ENCODE measurements at regions not wholly inside any gene's neighbourhood (a gene's known extent, or its start where the extent isn't known, plus 50 kb on each side); places are given as distances from the start of the nearest gene placed in this dataset.

GRCh38 chr3:98984024-98984423 is 82.5 kb upstream of the DCBLD2 start:
- ChIA-PET CTCF (interaction anchor here (1.4 kb wide), 1 partner anchor 167 kb away, joined by 3 read pairs; no protein-coding TSS in a partner anchor), POLR2A (no interaction called here)
- peaks cover 7% of the 10 kb centered on the region for H3K27me3 Mint-ChIP-seq
- H3K9me3 Mint-ChIP-seq: no peaks in the 10 kb centered on the region
- no peaks in the 10 kb centered on the region for H3K36me3 Mint-ChIP-seq (ENCODE audit: low read depth)
- DNase-seq (no peak), ATAC-seq (no peak)
- no peak for TF ChIP-seq CTCF (IDR thresholded peaks at IDR 0.05)
- no peak overlapping the region for H3K4me3 Mint-ChIP-seq
- H3K4me1 Mint-ChIP-seq (ENCODE audit: low read depth): no peaks in the 10 kb centered on the region
- intact Hi-C loops (cut with micrococcal nuclease): no loop called here
- H3K27ac Mint-ChIP-seq: no peak overlapping the region

- intact Hi-C loops (cut with micrococcal nuclease): no loop called here
- ChIA-PET CTCF (interaction anchor here (1.2 to 2.2 kb wide), 3 partner anchors 11 to 165 kb away, joined by 3 to 5 read pairs (median 3); no protein-coding TSS in a partner anchor), POLR2A (no interaction called here)
- no peak for TF ChIP-seq CTCF (IDR thresholded peaks at IDR 0.05)
- peaks cover 7% of the 10 kb centered on the region for H3K27me3 Mint-ChIP-seq
- no peak overlapping the region for H3K4me3 Mint-ChIP-seq
- no peak for DNase-seq
- no peaks in the 10 kb centered on the region for H3K9me3 Mint-ChIP-seq
- no peaks in the 10 kb centered on the region for H3K36me3 Mint-ChIP-seq (ENCODE audit: low read depth)
- ATAC-seq: no peak
- H3K4me1 Mint-ChIP-seq (ENCODE audit: low read depth): peaks cover 3% of the 10 kb centered on the region
- no peak overlapping the region for H3K27ac Mint-ChIP-seq
Measured at GRCh38 chr3:98982351-98982750, 80.9 kb upstream of the DCBLD2 start.

- peaks cover 1% of the 10 kb centered on the region for H3K9me3 Mint-ChIP-seq
- CTCF ChIA-PET: no interaction called here
- no peak overlapping the region for H3K4me3 Mint-ChIP-seq
- ATAC-seq (no peak), DNase-seq (no peak)
- POLR2A ChIA-PET: no interaction called here
- no peak for TF ChIP-seq CTCF (IDR thresholded peaks at IDR 0.05)
- peaks cover 7% of the 10 kb centered on the region for H3K27me3 Mint-ChIP-seq
- H3K36me3 Mint-ChIP-seq (ENCODE audit: low read depth): no peaks in the 10 kb centered on the region
- intact Hi-C loops (cut with micrococcal nuclease): no loop called here
- H3K4me1 Mint-ChIP-seq (ENCODE audit: low read depth): peaks cover 3% of the 10 kb centered on the region
- no peak overlapping the region for H3K27ac Mint-ChIP-seq
Measured at GRCh38 chr3:98980915-98981596, 79.6 kb upstream of the DCBLD2 start.

GRCh38 chr3:98979296-98979695 is 77.8 kb upstream of the DCBLD2 start:
- Mint-ChIP-seq H3K4me3 (no peak overlapping the region), H3K4me1 (ENCODE audit: low read depth) (peaks cover 3% of the 10 kb centered on the region), H3K27ac (no peak overlapping the region), H3K27me3 (peaks cover 10% of the 10 kb centered on the region), H3K9me3 (peaks cover 1% of the 10 kb centered on the region), H3K36me3 (ENCODE audit: low read depth) (no peaks in the 10 kb centered on the region)
- intact Hi-C loops (cut with micrococcal nuclease): no loop called here
- ATAC-seq (no peak), DNase-seq (no peak)
- no peak for TF ChIP-seq CTCF (IDR thresholded peaks at IDR 0.05)
- POLR2A ChIA-PET: no interaction called here
- CTCF ChIA-PET: no interaction called here

GRCh38 chr3:98978068-98978811 is 76.7 kb upstream of the DCBLD2 start:
- no peak for DNase-seq
- CTCF ChIA-PET: interaction anchor here (0.9 kb wide), 1 partner anchor 161 kb away, joined by 3 read pairs; no protein-coding TSS in a partner anchor
- Mint-ChIP-seq H3K36me3 (ENCODE audit: low read depth) (no peaks in the 10 kb centered on the region), H3K4me1 (ENCODE audit: low read depth) (peaks cover 3% of the 10 kb centered on the region), H3K4me3 (no peak overlapping the region), H3K9me3 (peaks cover 1% of the 10 kb centered on the region), H3K27ac (no peak overlapping the region), H3K27me3 (peaks cover 7% of the 10 kb centered on the region)
- intact Hi-C loops (cut with micrococcal nuclease): no loop called here
- POLR2A ChIA-PET: no interaction called here
- ATAC-seq: no peak
- TF ChIP-seq CTCF (IDR thresholded peaks at IDR 0.05): no peak
